Stimulated activated CD4-positive, alpha-beta T cell treated with anti-CD3 and anti-CD28 coated beads, Interleukin-2, amount 100 ng/mL, for 24 hours (primary cell): ENCODE measurements at regions not wholly inside any gene's neighbourhood (a gene's known extent, or its start where the extent isn't known, plus 50 kb on each side); places are given as distances from the start of the nearest gene placed in this dataset.

ENCODE experiments used
- DNase-seq, 2 donors: peaks; one replicate each; pipeline ENCODE4 v3.0.0-alpha.2; 2020

- DNase-seq = no peak
These were observed 82.9 kb upstream of the AKIP1 start for GRCh38 chr11:8828046-8828445.

- DNase-seq = no peak
These were observed 82.2 kb upstream of the AKIP1 start for GRCh38 chr11:8828580-8829361.

- DNase-seq = no peak
These were observed 81.4 kb upstream of the AKIP1 start for GRCh38 chr11:8829556-8829955.

- DNase-seq = no peak
These were observed 80.3 kb upstream of the AKIP1 start for GRCh38 chr11:8830641-8831040.

- no peak for DNase-seq
These were observed 79.1 kb upstream of the AKIP1 start for GRCh38 chr11:8831861-8832260.

- no peak for DNase-seq
These were observed 78.3 kb upstream of the AKIP1 start for GRCh38 chr11:8832571-8833260.

- DNase-seq = no peak
These were observed 77.2 kb upstream of the AKIP1 start for GRCh38 chr11:8833568-8834315.

- DNase-seq = no peak
These were observed 76.6 kb upstream of the AKIP1 start for GRCh38 chr11:8834379-8834778.

- DNase-seq = no peak
These were observed 72.7 kb upstream of the AKIP1 start for GRCh38 chr11:8838248-8838647.

GRCh38 chr11:8839306-8839956 is 71.6 kb upstream of the AKIP1 start:
- no peak for DNase-seq

- peak; percentile 25 to 50 for DNase-seq
These were observed 70.7 kb upstream of the AKIP1 start for GRCh38 chr11:8839957-8840945.

- DNase-seq = peak in 1 of 2 donors; percentile 10
These were observed 69.1 kb upstream of the AKIP1 start for GRCh38 chr11:8841899-8842298.

GRCh38 chr11:8858808-8859207 is 52.2 kb upstream of the AKIP1 start:
- DNase-seq = no peak
